WTC11 (cell line): ENCODE measurements at regions not wholly inside any gene's neighbourhood (a gene's known extent, or its start where the extent isn't known, plus 50 kb on each side); places are given as distances from the start of the nearest gene placed in this dataset.

Experiments used
- ESRRA ChIP-seq: sonication (generic); formaldehyde crosslinking; IDR thresholded peaks from 2 replicates; pipeline ENCODE4 v1.8.1; 2022; ENCODE audit warnings: mild to moderate bottlenecking, missing genetic modification reagents, borderline replicate concordance
- ETV6 ChIP-seq: sonication (generic); formaldehyde crosslinking; IDR thresholded peaks from 2 replicates; pipeline ENCODE4 v1.8.1; 2022; ENCODE audit warnings: mild to moderate bottlenecking, missing genetic modification reagents
- FOXK1 ChIP-seq: sonication (generic); formaldehyde crosslinking; IDR thresholded peaks from 2 replicates; pipeline ENCODE4 v1.8.0; 2022; ENCODE audit warnings: mild to moderate bottlenecking, moderate library complexity, missing genetic modification reagents
- HMGA2 ChIP-seq: fragments of 250-450 bp; sonication (Bioruptor Pico); IDR thresholded peaks from 2 replicates; pipeline ENCODE4 v1.4.0; 2021; ENCODE audit warnings: mild to moderate bottlenecking, moderate library complexity
- IRF2 ChIP-seq: sonication (generic); formaldehyde crosslinking; IDR thresholded peaks from 2 replicates; pipeline ENCODE4 v1.8.0; 2022; ENCODE audit warnings: low read depth, missing genetic modification reagents, borderline replicate concordance
- MYBL2 ChIP-seq: sonication (generic); formaldehyde crosslinking; IDR thresholded peaks from 2 replicates; pipeline ENCODE4 v1.8.1; 2023; ENCODE audit warnings: mild to moderate bottlenecking, moderate library complexity, missing genetic modification reagents
- TEAD1 ChIP-seq: sonication (generic); formaldehyde crosslinking; IDR thresholded peaks from 2 replicates; pipeline ENCODE4 v1.8.0; 2022; ENCODE audit warnings: mild to moderate bottlenecking, missing genetic modification reagents
- ZNF121 ChIP-seq: sonication (generic); formaldehyde crosslinking; IDR thresholded peaks from 2 replicates; pipeline ENCODE4 v1.8.0; 2023; ENCODE audit warnings: missing genetic modification reagents
- TF ChIP-seq, protein P1 (sequence below): fragments of 200-600 bp; IDR thresholded peaks from 2 replicates; pipeline ENCODE4 v1.8.0; 2022; ENCODE audit warnings: antibody characterized with exemption
- TF ChIP-seq, protein P2 (sequence below): sonication (generic); formaldehyde crosslinking; IDR thresholded peaks from 2 replicates; pipeline ENCODE4 v1.8.1; 2023; ENCODE audit warnings: mild to moderate bottlenecking, missing genetic modification reagents, moderate library complexity
- TF ChIP-seq, protein P3 (sequence below): sonication (generic); formaldehyde crosslinking; IDR thresholded peaks from 2 replicates; pipeline ENCODE4 v1.8.0; 2022; ENCODE audit warnings: mild to moderate bottlenecking, missing genetic modification reagents

DNA sequence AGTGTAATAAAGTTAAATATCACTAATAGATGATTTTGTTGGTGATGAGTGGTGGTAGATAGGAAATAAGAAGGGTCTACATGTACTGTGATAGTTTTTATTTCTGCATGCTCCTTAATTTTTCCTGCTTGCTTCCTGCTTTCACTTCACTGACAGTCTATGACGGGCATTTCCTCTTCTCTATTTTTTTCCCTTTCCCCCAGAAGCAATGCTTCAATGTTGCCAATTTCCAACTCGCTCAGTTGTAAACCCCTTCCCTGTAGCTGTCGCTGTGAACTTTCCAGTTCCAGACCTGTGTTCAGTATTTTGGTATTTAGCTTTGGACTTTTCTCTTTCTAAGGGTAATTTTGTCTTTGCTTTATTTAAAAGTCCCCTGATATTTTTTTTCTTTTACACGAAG lies 123.5 kb upstream of the AGR3 start:
- TF ChIP-seq, protein P1, sequence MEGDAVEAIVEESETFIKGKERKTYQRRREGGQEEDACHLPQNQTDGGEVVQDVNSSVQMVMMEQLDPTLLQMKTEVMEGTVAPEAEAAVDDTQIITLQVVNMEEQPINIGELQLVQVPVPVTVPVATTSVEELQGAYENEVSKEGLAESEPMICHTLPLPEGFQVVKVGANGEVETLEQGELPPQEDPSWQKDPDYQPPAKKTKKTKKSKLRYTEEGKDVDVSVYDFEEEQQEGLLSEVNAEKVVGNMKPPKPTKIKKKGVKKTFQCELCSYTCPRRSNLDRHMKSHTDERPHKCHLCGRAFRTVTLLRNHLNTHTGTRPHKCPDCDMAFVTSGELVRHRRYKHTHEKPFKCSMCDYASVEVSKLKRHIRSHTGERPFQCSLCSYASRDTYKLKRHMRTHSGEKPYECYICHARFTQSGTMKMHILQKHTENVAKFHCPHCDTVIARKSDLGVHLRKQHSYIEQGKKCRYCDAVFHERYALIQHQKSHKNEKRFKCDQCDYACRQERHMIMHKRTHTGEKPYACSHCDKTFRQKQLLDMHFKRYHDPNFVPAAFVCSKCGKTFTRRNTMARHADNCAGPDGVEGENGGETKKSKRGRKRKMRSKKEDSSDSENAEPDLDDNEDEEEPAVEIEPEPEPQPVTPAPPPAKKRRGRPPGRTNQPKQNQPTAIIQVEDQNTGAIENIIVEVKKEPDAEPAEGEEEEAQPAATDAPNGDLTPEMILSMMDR, result no peak
- TF ChIP-seq HMGA2 (no peak), ETV6 (CRISPR knock-in tag) (no peak), ZNF121 (no peak), ESRRA (CRISPR knock-in tag) (no peak), TEAD1 (CRISPR knock-in tag) (no peak), MYBL2 (CRISPR knock-in tag) (no peak), FOXK1 (CRISPR knock-in tag) (no peak), IRF2 (CRISPR knock-in tag) (no peak)
- TF ChIP-seq, protein P2, sequence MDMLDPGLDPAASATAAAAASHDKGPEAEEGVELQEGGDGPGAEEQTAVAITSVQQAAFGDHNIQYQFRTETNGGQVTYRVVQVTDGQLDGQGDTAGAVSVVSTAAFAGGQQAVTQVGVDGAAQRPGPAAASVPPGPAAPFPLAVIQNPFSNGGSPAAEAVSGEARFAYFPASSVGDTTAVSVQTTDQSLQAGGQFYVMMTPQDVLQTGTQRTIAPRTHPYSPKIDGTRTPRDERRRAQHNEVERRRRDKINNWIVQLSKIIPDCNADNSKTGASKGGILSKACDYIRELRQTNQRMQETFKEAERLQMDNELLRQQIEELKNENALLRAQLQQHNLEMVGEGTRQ (CRISPR knock-in tag), result no peak
- TF ChIP-seq, protein P3, sequence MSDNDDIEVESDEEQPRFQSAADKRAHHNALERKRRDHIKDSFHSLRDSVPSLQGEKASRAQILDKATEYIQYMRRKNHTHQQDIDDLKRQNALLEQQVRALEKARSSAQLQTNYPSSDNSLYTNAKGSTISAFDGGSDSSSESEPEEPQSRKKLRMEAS (CRISPR knock-in tag), result no peak
